ENCODE measurements at regions not wholly inside any gene's neighbourhood (a gene's known extent, or its start where the extent isn't known, plus 50 kb on each side); places are given as distances from the start of the nearest gene placed in this dataset.
"Not testable (repeated sequence)": the region's sequence is repeated elsewhere in the genome, so short reads cannot be mapped to it uniquely, and the experiment has no call there.

GRCh38 chr15:20680257-20680815 is 138.7 kb upstream of the GOLGA6L6 start:
- no CpG with 5 or more reads among the region's 9 CpGs for WGBS (ENCODE audit: insufficient coverage, low lambda C conversion rate)
- not testable (repeated sequence) for H3K27me3 ChIP-seq (ENCODE audit: control insufficient read depth, insufficient read depth, low read length); DNase-seq

GRCh38 chr15:20672470-20672869 is 130.9 kb upstream of the GOLGA6L6 start:
- H3K9me3 ChIP-seq (ENCODE audit: control insufficient read depth, low read depth, low read length), result peaks cover 7% of the 10 kb centered on the region
- H3K27me3 ChIP-seq (ENCODE audit: control insufficient read depth, insufficient read depth, low read length), result no peaks in the 10 kb centered on the region
- no peaks in the 10 kb centered on the region for H3K4me1 ChIP-seq (ENCODE audit: control insufficient read depth, insufficient read depth, low read length)
- H3K4me3 ChIP-seq (ENCODE audit: low read length), result no peak overlapping the region
- H3K36me3 ChIP-seq (ENCODE audit: control insufficient read depth, insufficient read depth, low read length), result no peaks in the 10 kb centered on the region
- no peak for DNase-seq
- H3K27ac ChIP-seq (ENCODE audit: low read length), result no peak overlapping the region
- WGBS (ENCODE audit: insufficient coverage, low lambda C conversion rate), result 31% methylated on average over 1 of the region's 1 CpG

More at GRCh38 chr15:20680257-20680815, 138.7 kb upstream of the GOLGA6L6 start:
- H3K4me3 ChIP-seq (ENCODE audit: low read length); H3K36me3 ChIP-seq (ENCODE audit: control insufficient read depth, insufficient read depth, low read length); H3K4me1 ChIP-seq (ENCODE audit: control insufficient read depth, insufficient read depth, low read length); H3K27ac ChIP-seq (ENCODE audit: low read length); H3K9me3 ChIP-seq (ENCODE audit: control insufficient read depth, low read depth, low read length): not testable (repeated sequence)

- H3K27ac ChIP-seq (ENCODE audit: low read length), result no peak overlapping the region
- H3K4me3 ChIP-seq (ENCODE audit: low read length), result no peak overlapping the region
- 32% methylated on average over 2 of the region's 2 CpGs for WGBS (ENCODE audit: insufficient coverage, low lambda C conversion rate)
- no peak for DNase-seq
- no peaks in the 10 kb centered on the region for H3K36me3 ChIP-seq (ENCODE audit: control insufficient read depth, insufficient read depth, low read length)
- no peaks in the 10 kb centered on the region for H3K4me1 ChIP-seq (ENCODE audit: control insufficient read depth, insufficient read depth, low read length)
- no peaks in the 10 kb centered on the region for H3K27me3 ChIP-seq (ENCODE audit: control insufficient read depth, insufficient read depth, low read length)
- H3K9me3 ChIP-seq (ENCODE audit: control insufficient read depth, low read depth, low read length), result peaks cover 10% of the 10 kb centered on the region
Measured at GRCh38 chr15:20671675-20672074, 130.1 kb upstream of the GOLGA6L6 start.

GRCh38 chr15:20666410-20666809 is 124.8 kb upstream of the GOLGA6L6 start:
- not testable (repeated sequence) for H3K4me1 ChIP-seq (ENCODE audit: control insufficient read depth, insufficient read depth, low read length); H3K27me3 ChIP-seq (ENCODE audit: control insufficient read depth, insufficient read depth, low read length); DNase-seq; H3K36me3 ChIP-seq (ENCODE audit: control insufficient read depth, insufficient read depth, low read length); H3K27ac ChIP-seq (ENCODE audit: low read length); H3K4me3 ChIP-seq (ENCODE audit: low read length)
- H3K9me3 ChIP-seq (ENCODE audit: control insufficient read depth, low read depth, low read length), result peaks cover 30% of the 10 kb centered on the region
- WGBS (ENCODE audit: insufficient coverage, low lambda C conversion rate), result 57% methylated on average over 1 of the region's 3 CpGs

GRCh38 chr15:20665653-20666052 is 124.1 kb upstream of the GOLGA6L6 start:
- Histone ChIP-seq H3K4me3 (ENCODE audit: low read length) (no peak overlapping the region), H3K36me3 (ENCODE audit: control insufficient read depth, insufficient read depth, low read length) (no peaks in the 10 kb centered on the region), H3K4me1 (ENCODE audit: control insufficient read depth, insufficient read depth, low read length) (no peaks in the 10 kb centered on the region), H3K9me3 (ENCODE audit: control insufficient read depth, low read depth, low read length) (peaks cover 30% of the 10 kb centered on the region), H3K27ac (ENCODE audit: low read length) (no peak overlapping the region), H3K27me3 (ENCODE audit: control insufficient read depth, insufficient read depth, low read length) (no peaks in the 10 kb centered on the region)
- no peak for DNase-seq
- WGBS (ENCODE audit: insufficient coverage, low lambda C conversion rate), result no CpG with 5 or more reads among the region's 1 CpG

GRCh38 chr15:20659265-20659664 is 117.7 kb upstream of the GOLGA6L6 start:
- Histone ChIP-seq H3K4me3 (ENCODE audit: low read length) (no peak overlapping the region), H3K4me1 (ENCODE audit: control insufficient read depth, insufficient read depth, low read length) (no peaks in the 10 kb centered on the region), H3K36me3 (ENCODE audit: control insufficient read depth, insufficient read depth, low read length) (no peaks in the 10 kb centered on the region), H3K27me3 (ENCODE audit: control insufficient read depth, insufficient read depth, low read length) (no peaks in the 10 kb centered on the region), H3K9me3 (ENCODE audit: control insufficient read depth, low read depth, low read length) (peaks cover 31% of the 10 kb centered on the region), H3K27ac (ENCODE audit: low read length) (no peak overlapping the region)
- no peak for DNase-seq
- WGBS (ENCODE audit: insufficient coverage, low lambda C conversion rate), result 57% methylated on average over 6 of the region's 8 CpGs

GRCh38 chr15:20658024-20658423 is 116.4 kb upstream of the GOLGA6L6 start:
- no peaks in the 10 kb centered on the region for H3K36me3 ChIP-seq (ENCODE audit: control insufficient read depth, insufficient read depth, low read length)
- H3K4me1 ChIP-seq (ENCODE audit: control insufficient read depth, insufficient read depth, low read length), result no peaks in the 10 kb centered on the region
- H3K9me3 ChIP-seq (ENCODE audit: control insufficient read depth, low read depth, low read length), result peaks cover 22% of the 10 kb centered on the region
- 19% methylated on average over 2 of the region's 5 CpGs for WGBS (ENCODE audit: insufficient coverage, low lambda C conversion rate)
- no peak for DNase-seq
- H3K27me3 ChIP-seq (ENCODE audit: control insufficient read depth, insufficient read depth, low read length), result no peaks in the 10 kb centered on the region
- no peak overlapping the region for H3K27ac ChIP-seq (ENCODE audit: low read length)
- no peak overlapping the region for H3K4me3 ChIP-seq (ENCODE audit: low read length)

- no peaks in the 10 kb centered on the region for H3K36me3 ChIP-seq (ENCODE audit: control insufficient read depth, insufficient read depth, low read length)
- no peak overlapping the region for H3K27ac ChIP-seq (ENCODE audit: low read length)
- no peaks in the 10 kb centered on the region for H3K27me3 ChIP-seq (ENCODE audit: control insufficient read depth, insufficient read depth, low read length)
- H3K9me3 ChIP-seq (ENCODE audit: control insufficient read depth, low read depth, low read length), result peaks cover 22% of the 10 kb centered on the region
- H3K4me1 ChIP-seq (ENCODE audit: control insufficient read depth, insufficient read depth, low read length), result no peaks in the 10 kb centered on the region
- H3K4me3 ChIP-seq (ENCODE audit: low read length), result no peak overlapping the region
- DNase-seq, result no peak
- WGBS (ENCODE audit: insufficient coverage, low lambda C conversion rate), result 78% methylated on average over 1 of the region's 1 CpG
Measured at GRCh38 chr15:20657084-20657483, 115.5 kb upstream of the GOLGA6L6 start.

GRCh38 chr15:20652914-20653313 is 111.3 kb upstream of the GOLGA6L6 start:
- Histone ChIP-seq H3K36me3 (ENCODE audit: control insufficient read depth, insufficient read depth, low read length) (no peaks in the 10 kb centered on the region), H3K27me3 (ENCODE audit: control insufficient read depth, insufficient read depth, low read length) (no peaks in the 10 kb centered on the region)
- 98% methylated on average over 2 of the region's 2 CpGs for WGBS (ENCODE audit: insufficient coverage, low lambda C conversion rate)

GRCh38 chr15:20648402-20648975 is 106.9 kb upstream of the GOLGA6L6 start:
- not testable (repeated sequence) for H3K9me3 ChIP-seq (ENCODE audit: control insufficient read depth, low read depth, low read length); H3K27ac ChIP-seq (ENCODE audit: low read length); DNase-seq; H3K36me3 ChIP-seq (ENCODE audit: control insufficient read depth, insufficient read depth, low read length); H3K4me1 ChIP-seq (ENCODE audit: control insufficient read depth, insufficient read depth, low read length); H3K27me3 ChIP-seq (ENCODE audit: control insufficient read depth, insufficient read depth, low read length); H3K4me3 ChIP-seq (ENCODE audit: low read length)
- 90% methylated on average over 1 of the region's 6 CpGs for WGBS (ENCODE audit: insufficient coverage, low lambda C conversion rate)

More at GRCh38 chr15:20652914-20653313, 111.3 kb upstream of the GOLGA6L6 start:
- Histone ChIP-seq H3K27ac (ENCODE audit: low read length) (no peak overlapping the region), H3K4me3 (ENCODE audit: low read length) (no peak overlapping the region), H3K9me3 (ENCODE audit: control insufficient read depth, low read depth, low read length) (peaks cover 14% of the 10 kb centered on the region), H3K4me1 (ENCODE audit: control insufficient read depth, insufficient read depth, low read length) (no peaks in the 10 kb centered on the region)
- no peak for DNase-seq

- 84% methylated on average over 4 of the region's 7 CpGs for WGBS (ENCODE audit: insufficient coverage, low lambda C conversion rate)
- Histone ChIP-seq H3K27ac (ENCODE audit: low read length) (no peak overlapping the region), H3K4me3 (ENCODE audit: low read length) (no peak overlapping the region), H3K36me3 (ENCODE audit: control insufficient read depth, insufficient read depth, low read length) (no peaks in the 10 kb centered on the region), H3K4me1 (ENCODE audit: control insufficient read depth, insufficient read depth, low read length) (no peaks in the 10 kb centered on the region), H3K27me3 (ENCODE audit: control insufficient read depth, insufficient read depth, low read length) (no peaks in the 10 kb centered on the region), H3K9me3 (ENCODE audit: control insufficient read depth, low read depth, low read length) (peaks cover 8% of the 10 kb centered on the region)
- peak in 1 of 2 donors; percentile 12 for DNase-seq
Measured at GRCh38 chr15:20646529-20647142, 105.0 kb upstream of the GOLGA6L6 start.

Measured in large intestine (tissue), 3 donors.